Stimulated activated naive CD8-positive, alpha-beta T cell treated with anti-CD3 and anti-CD28 coated beads, Interleukin-15, Interleukin-2, amounts not matched to agents 100 ng/mL and 50 ng/mL, for 24 hours (primary cell): ENCODE measurements at regions not wholly inside any gene's neighbourhood (a gene's known extent, or its start where the extent isn't known, plus 50 kb on each side); places are given as distances from the start of the nearest gene placed in this dataset.

Experiments
- H3K27ac Mint-ChIP-seq: one replicate; pipeline ENCODE4 v1.8.0; 2021; ENCODE audit warnings: mild to moderate bottlenecking, mixed read lengths
- H3K27me3 Mint-ChIP-seq: one replicate; pipeline ENCODE4 v1.8.0; 2021; ENCODE audit warnings: mixed read lengths
- H3K36me3 Mint-ChIP-seq: one replicate; pipeline ENCODE4 v1.8.0; 2021; ENCODE audit warnings: low read depth, mixed read lengths
- H3K4me1 Mint-ChIP-seq: one replicate; pipeline ENCODE4 v1.8.0; 2021; ENCODE audit warnings: low read depth, mixed read lengths
- H3K4me3 Mint-ChIP-seq: one replicate; pipeline ENCODE4 v1.8.0; 2021; ENCODE audit warnings: mild to moderate bottlenecking, mixed read lengths
- H3K9me3 Mint-ChIP-seq: one replicate; pipeline ENCODE4 v1.8.0; 2021; ENCODE audit warnings: mixed read lengths

- H3K4me1 Mint-ChIP-seq = peaks cover 4% of the 10 kb centered on the region
Observed at GRCh38 chr10:62895063-62895462, 78.9 kb upstream of the EGR2 start.

GRCh38 chr10:62894156-62894555 lies 78.0 kb upstream of the EGR2 start:
- Mint-ChIP-seq H3K4me3 (no peak overlapping the region), H3K4me1 (peaks cover 4% of the 10 kb centered on the region), H3K27me3 (peaks cover 21% of the 10 kb centered on the region), H3K36me3 (no peaks in the 10 kb centered on the region), H3K9me3 (no peaks in the 10 kb centered on the region), H3K27ac (no peak overlapping the region)

More at GRCh38 chr10:62895063-62895462, 78.9 kb upstream of the EGR2 start:
- Mint-ChIP-seq H3K36me3 (no peaks in the 10 kb centered on the region), H3K9me3 (no peaks in the 10 kb centered on the region), H3K27ac (no peak overlapping the region), H3K4me3 (no peak overlapping the region), H3K27me3 (peaks cover 19% of the 10 kb centered on the region)

- H3K9me3 Mint-ChIP-seq = no peaks in the 10 kb centered on the region
- H3K4me3 Mint-ChIP-seq = no peak overlapping the region
- no peak overlapping the region for H3K27ac Mint-ChIP-seq
- H3K4me1 Mint-ChIP-seq = peaks cover 4% of the 10 kb centered on the region
- peaks cover 24% of the 10 kb centered on the region for H3K27me3 Mint-ChIP-seq
- H3K36me3 Mint-ChIP-seq = no peaks in the 10 kb centered on the region
Observed at GRCh38 chr10:62893036-62893435, 76.9 kb upstream of the EGR2 start.

GRCh38 chr10:62890395-62890794 lies 74.2 kb upstream of the EGR2 start:
- Mint-ChIP-seq H3K4me1 (peaks cover 4% of the 10 kb centered on the region), H3K4me3 (no peak overlapping the region), H3K27ac (no peak overlapping the region), H3K36me3 (no peaks in the 10 kb centered on the region), H3K9me3 (no peaks in the 10 kb centered on the region), H3K27me3 (peaks cover 35% of the 10 kb centered on the region)

GRCh38 chr10:62887642-62888041 lies 71.5 kb upstream of the EGR2 start:
- peaks cover 58% of the 10 kb centered on the region for H3K27me3 Mint-ChIP-seq
- H3K9me3 Mint-ChIP-seq = no peaks in the 10 kb centered on the region
- H3K4me1 Mint-ChIP-seq = peaks cover 1% of the 10 kb centered on the region
- no peak overlapping the region for H3K27ac Mint-ChIP-seq
- no peak overlapping the region for H3K4me3 Mint-ChIP-seq
- no peaks in the 10 kb centered on the region for H3K36me3 Mint-ChIP-seq

- Mint-ChIP-seq H3K4me1 (no peaks in the 10 kb centered on the region), H3K36me3 (no peaks in the 10 kb centered on the region), H3K9me3 (no peaks in the 10 kb centered on the region), H3K27ac (no peak overlapping the region), H3K27me3 (peaks cover 64% of the 10 kb centered on the region), H3K4me3 (no peak overlapping the region)
Observed at GRCh38 chr10:62885684-62886461, 69.7 kb upstream of the EGR2 start.

GRCh38 chr10:62880162-62880561 lies 64.0 kb upstream of the EGR2 start:
- Mint-ChIP-seq H3K9me3 (no peaks in the 10 kb centered on the region), H3K4me3 (no peak overlapping the region), H3K27ac (no peak overlapping the region), H3K27me3 (peaks cover 64% of the 10 kb centered on the region), H3K4me1 (no peaks in the 10 kb centered on the region), H3K36me3 (no peaks in the 10 kb centered on the region)

- no peaks in the 10 kb centered on the region for H3K9me3 Mint-ChIP-seq
- H3K27me3 Mint-ChIP-seq = peaks cover 35% of the 10 kb centered on the region
- no peak overlapping the region for H3K4me3 Mint-ChIP-seq
- H3K36me3 Mint-ChIP-seq = no peaks in the 10 kb centered on the region
- H3K27ac Mint-ChIP-seq = no peak overlapping the region
- H3K4me1 Mint-ChIP-seq = peaks cover 34% of the 10 kb centered on the region
Observed at GRCh38 chr10:62873866-62874265, 57.7 kb upstream of the EGR2 start.

- Mint-ChIP-seq H3K9me3 (no peaks in the 10 kb centered on the region), H3K4me1 (peaks cover 34% of the 10 kb centered on the region), H3K36me3 (no peaks in the 10 kb centered on the region), H3K27ac (no peak overlapping the region), H3K4me3 (no peak overlapping the region), H3K27me3 (peaks cover 25% of the 10 kb centered on the region)
Observed at GRCh38 chr10:62870866-62871265, 54.7 kb upstream of the EGR2 start.

- no peak overlapping the region for H3K4me3 Mint-ChIP-seq
- no peaks in the 10 kb centered on the region for H3K36me3 Mint-ChIP-seq
- peaks cover 18% of the 10 kb centered on the region for H3K27me3 Mint-ChIP-seq
- peaks cover 34% of the 10 kb centered on the region for H3K4me1 Mint-ChIP-seq
- H3K27ac Mint-ChIP-seq = no peak overlapping the region
- H3K9me3 Mint-ChIP-seq = no peaks in the 10 kb centered on the region
Observed at GRCh38 chr10:62869958-62870357, 53.8 kb upstream of the EGR2 start.

- H3K4me1 Mint-ChIP-seq = peaks cover 33% of the 10 kb centered on the region
- no peaks in the 10 kb centered on the region for H3K36me3 Mint-ChIP-seq
- no peak overlapping the region for H3K4me3 Mint-ChIP-seq
- no peak overlapping the region for H3K27ac Mint-ChIP-seq
- H3K9me3 Mint-ChIP-seq = peaks cover 4% of the 10 kb centered on the region
- H3K27me3 Mint-ChIP-seq = peaks cover 4% of the 10 kb centered on the region
Observed at GRCh38 chr10:62866941-62867340, 50.8 kb upstream of the EGR2 start.

GRCh38 chr10:62866451-62866850 lies 50.3 kb upstream of the EGR2 start:
- H3K4me1 Mint-ChIP-seq = peaks cover 36% of the 10 kb centered on the region
- peaks cover 4% of the 10 kb centered on the region for H3K9me3 Mint-ChIP-seq
- H3K36me3 Mint-ChIP-seq = no peaks in the 10 kb centered on the region
- H3K4me3 Mint-ChIP-seq = no peak overlapping the region
- H3K27me3 Mint-ChIP-seq = peaks cover 1% of the 10 kb centered on the region
- no peak overlapping the region for H3K27ac Mint-ChIP-seq
